ENCODE measurements at regions not wholly inside any gene's neighbourhood (a gene's known extent, or its start where the extent isn't known, plus 50 kb on each side); places are given as distances from the start of the nearest gene placed in this dataset.

DNA sequence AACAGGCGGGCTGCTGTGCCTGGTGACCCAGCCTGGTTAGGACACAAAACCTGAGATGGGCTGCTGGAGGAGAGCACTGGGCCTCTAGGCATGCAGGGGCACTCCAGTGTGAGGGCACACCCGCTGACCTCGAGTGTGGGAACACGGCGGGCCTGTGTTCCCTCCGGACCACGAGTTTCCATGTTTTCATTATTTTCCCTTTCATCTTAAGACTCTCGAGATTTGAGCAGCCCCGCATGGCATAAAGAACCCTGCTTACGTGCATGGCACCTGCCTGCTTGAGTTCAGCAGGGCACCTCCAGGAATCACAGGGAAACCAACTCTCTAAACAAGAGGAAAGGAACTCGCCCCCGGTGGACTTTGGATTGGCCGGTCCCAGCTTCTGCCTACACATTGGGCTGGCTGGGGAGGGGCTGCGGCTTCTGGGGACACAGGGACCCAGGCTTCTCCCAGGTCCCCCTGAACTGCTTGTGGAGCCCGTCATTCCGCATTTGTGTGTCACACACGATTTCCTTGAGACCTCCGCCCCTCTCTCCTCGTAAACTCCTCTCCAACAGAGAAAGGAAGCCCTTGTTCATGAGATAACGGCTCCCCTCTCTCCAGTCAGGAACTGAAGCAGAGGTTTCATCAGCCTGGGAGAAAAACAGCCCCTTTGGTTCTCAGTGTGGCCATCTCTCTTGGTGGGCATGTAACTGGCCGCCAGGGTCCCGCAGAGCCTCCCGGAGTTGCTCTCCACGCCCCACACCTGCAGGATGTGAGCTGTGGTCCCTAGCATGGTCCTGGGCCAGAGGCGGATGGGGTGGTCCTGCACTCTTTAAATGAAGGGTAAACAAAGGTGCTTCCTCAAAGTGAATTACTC, 181.8 kb downstream of the TTLL2 start (continued):
- TF ChIP-seq, protein P1, sequence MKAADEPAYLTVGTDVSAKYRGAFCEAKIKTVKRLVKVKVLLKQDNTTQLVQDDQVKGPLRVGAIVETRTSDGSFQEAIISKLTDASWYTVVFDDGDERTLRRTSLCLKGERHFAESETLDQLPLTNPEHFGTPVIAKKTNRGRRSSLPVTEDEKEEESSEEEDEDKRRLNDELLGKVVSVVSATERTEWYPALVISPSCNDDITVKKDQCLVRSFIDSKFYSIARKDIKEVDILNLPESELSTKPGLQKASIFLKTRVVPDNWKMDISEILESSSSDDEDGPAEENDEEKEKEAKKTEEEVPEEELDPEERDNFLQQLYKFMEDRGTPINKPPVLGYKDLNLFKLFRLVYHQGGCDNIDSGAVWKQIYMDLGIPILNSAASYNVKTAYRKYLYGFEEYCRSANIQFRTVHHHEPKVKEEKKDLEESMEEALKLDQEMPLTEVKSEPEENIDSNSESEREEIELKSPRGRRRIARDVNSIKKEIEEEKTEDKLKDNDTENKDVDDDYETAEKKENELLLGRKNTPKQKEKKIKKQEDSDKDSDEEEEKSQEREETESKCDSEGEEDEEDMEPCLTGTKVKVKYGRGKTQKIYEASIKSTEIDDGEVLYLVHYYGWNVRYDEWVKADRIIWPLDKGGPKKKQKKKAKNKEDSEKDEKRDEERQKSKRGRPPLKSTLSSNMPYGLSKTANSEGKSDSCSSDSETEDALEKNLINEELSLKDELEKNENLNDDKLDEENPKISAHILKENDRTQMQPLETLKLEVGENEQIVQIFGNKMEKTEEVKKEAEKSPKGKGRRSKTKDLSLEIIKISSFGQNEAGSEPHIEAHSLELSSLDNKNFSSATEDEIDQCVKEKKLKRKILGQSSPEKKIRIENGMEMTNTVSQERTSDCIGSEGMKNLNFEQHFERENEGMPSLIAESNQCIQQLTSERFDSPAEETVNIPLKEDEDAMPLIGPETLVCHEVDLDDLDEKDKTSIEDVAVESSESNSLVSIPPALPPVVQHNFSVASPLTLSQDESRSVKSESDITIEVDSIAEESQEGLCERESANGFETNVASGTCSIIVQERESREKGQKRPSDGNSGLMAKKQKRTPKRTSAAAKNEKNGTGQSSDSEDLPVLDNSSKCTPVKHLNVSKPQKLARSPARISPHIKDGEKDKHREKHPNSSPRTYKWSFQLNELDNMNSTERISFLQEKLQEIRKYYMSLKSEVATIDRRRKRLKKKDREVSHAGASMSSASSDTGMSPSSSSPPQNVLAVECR (CRISPR knock-in tag; IDR thresholded peaks at IDR 0.05; ENCODE audit: borderline replicate concordance): peak; percentile 31; the same call in 1 of the 2 replicates
- TF ChIP-seq TCF7 (IDR thresholded peaks at IDR 0.05; ENCODE audit: low read depth) (no peak; the same call in 1 of the 2 replicates), PAF1 (CRISPR knock-in tag; IDR thresholded peaks at IDR 0.05) (no peak), RARA (CRISPR knock-in tag; IDR thresholded peaks at IDR 0.05) (peak; percentile 83), ZNF598 (CRISPR knock-in tag; IDR thresholded peaks at IDR 0.05; ENCODE audit: borderline replicate concordance) (peak; percentile 82; the same call in 1 of the 2 replicates), ZNF343 (CRISPR knock-in tag; IDR thresholded peaks at IDR 0.05) (no peak), SALL2 (CRISPR knock-in tag; IDR thresholded peaks at IDR 0.05) (no peak), ATF1 (CRISPR knock-in tag; IDR thresholded peaks at IDR 0.05) (no peak), ZNF788 (CRISPR knock-in tag; IDR thresholded peaks at IDR 0.05; ENCODE audit: borderline replicate concordance) (peak; percentile 74), MAFG (CRISPR knock-in tag; IDR thresholded peaks at IDR 0.05) (no peak), YEATS2 (CRISPR knock-in tag; IDR thresholded peaks at IDR 0.05; ENCODE audit: borderline replicate concordance) (0 out of 2 replicates have a peak, but pooled peaks have one; percentile 23), FIP1L1 (IDR thresholded peaks at IDR 0.05; ENCODE audit: borderline replicate concordance, insufficient read depth, low read depth, low read length) (no peak), HNF4A (CRISPR knock-in tag; IDR thresholded peaks at IDR 0.05) (peak; percentile 96), ZNF232 (CRISPR knock-in tag; IDR thresholded peaks at IDR 0.05; ENCODE audit: borderline replicate concordance) (no peak; the same call in 1 of the 2 replicates), ZNF10 (CRISPR knock-in tag; IDR thresholded peaks at IDR 0.05; ENCODE audit: borderline replicate concordance, low read depth) (no peak)
- TF ChIP-seq, protein P2, sequence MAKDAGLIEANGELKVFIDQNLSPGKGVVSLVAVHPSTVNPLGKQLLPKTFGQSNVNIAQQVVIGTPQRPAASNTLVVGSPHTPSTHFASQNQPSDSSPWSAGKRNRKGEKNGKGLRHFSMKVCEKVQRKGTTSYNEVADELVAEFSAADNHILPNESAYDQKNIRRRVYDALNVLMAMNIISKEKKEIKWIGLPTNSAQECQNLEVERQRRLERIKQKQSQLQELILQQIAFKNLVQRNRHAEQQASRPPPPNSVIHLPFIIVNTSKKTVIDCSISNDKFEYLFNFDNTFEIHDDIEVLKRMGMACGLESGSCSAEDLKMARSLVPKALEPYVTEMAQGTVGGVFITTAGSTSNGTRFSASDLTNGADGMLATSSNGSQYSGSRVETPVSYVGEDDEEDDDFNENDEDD (CRISPR knock-in tag; IDR thresholded peaks at IDR 0.05; ENCODE audit: borderline replicate concordance): peak; percentile 32; the same call in 1 of the 2 replicates
- TF ChIP-seq, protein P3, sequence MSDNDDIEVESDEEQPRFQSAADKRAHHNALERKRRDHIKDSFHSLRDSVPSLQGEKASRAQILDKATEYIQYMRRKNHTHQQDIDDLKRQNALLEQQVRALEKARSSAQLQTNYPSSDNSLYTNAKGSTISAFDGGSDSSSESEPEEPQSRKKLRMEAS (IDR thresholded peaks at IDR 0.05): peak; percentile 71; the same call in 1 of the 2 replicates
- TF ChIP-seq, protein P4, sequence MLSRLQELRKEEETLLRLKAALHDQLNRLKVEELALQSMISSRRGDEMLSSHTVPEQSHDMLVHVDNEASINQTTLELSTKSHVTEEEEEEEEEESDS (CRISPR knock-in tag; IDR thresholded peaks at IDR 0.05; ENCODE audit: borderline replicate concordance): no peak
- TF ChIP-seq, protein P5, sequence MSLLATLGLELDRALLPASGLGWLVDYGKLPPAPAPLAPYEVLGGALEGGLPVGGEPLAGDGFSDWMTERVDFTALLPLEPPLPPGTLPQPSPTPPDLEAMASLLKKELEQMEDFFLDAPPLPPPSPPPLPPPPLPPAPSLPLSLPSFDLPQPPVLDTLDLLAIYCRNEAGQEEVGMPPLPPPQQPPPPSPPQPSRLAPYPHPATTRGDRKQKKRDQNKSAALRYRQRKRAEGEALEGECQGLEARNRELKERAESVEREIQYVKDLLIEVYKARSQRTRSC (CRISPR knock-in tag; IDR thresholded peaks at IDR 0.05; ENCODE audit: low read depth): no peak
- TF ChIP-seq, protein P6, sequence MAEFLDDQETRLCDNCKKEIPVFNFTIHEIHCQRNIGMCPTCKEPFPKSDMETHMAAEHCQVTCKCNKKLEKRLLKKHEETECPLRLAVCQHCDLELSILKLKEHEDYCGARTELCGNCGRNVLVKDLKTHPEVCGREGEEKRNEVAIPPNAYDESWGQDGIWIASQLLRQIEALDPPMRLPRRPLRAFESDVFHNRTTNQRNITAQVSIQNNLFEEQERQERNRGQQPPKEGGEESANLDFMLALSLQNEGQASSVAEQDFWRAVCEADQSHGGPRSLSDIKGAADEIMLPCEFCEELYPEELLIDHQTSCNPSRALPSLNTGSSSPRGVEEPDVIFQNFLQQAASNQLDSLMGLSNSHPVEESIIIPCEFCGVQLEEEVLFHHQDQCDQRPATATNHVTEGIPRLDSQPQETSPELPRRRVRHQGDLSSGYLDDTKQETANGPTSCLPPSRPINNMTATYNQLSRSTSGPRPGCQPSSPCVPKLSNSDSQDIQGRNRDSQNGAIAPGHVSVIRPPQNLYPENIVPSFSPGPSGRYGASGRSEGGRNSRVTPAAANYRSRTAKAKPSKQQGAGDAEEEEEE (CRISPR knock-in tag; IDR thresholded peaks at IDR 0.05; ENCODE audit: borderline replicate concordance): peak; percentile 53; the same call in 1 of the 2 replicates
